DMS 273 treated with DMSO at 0.1 percent for 48 hours (cell line): ENCODE measurements at regions not wholly inside any gene's neighbourhood (a gene's known extent, or its start where the extent isn't known, plus 50 kb on each side); places are given as distances from the start of the nearest gene placed in this dataset.

Experiments used
- DNase-seq: peaks from one replicate; lab custom pipeline; 2025; lab: John Stamatoyannopoulos, UW

DNA sequence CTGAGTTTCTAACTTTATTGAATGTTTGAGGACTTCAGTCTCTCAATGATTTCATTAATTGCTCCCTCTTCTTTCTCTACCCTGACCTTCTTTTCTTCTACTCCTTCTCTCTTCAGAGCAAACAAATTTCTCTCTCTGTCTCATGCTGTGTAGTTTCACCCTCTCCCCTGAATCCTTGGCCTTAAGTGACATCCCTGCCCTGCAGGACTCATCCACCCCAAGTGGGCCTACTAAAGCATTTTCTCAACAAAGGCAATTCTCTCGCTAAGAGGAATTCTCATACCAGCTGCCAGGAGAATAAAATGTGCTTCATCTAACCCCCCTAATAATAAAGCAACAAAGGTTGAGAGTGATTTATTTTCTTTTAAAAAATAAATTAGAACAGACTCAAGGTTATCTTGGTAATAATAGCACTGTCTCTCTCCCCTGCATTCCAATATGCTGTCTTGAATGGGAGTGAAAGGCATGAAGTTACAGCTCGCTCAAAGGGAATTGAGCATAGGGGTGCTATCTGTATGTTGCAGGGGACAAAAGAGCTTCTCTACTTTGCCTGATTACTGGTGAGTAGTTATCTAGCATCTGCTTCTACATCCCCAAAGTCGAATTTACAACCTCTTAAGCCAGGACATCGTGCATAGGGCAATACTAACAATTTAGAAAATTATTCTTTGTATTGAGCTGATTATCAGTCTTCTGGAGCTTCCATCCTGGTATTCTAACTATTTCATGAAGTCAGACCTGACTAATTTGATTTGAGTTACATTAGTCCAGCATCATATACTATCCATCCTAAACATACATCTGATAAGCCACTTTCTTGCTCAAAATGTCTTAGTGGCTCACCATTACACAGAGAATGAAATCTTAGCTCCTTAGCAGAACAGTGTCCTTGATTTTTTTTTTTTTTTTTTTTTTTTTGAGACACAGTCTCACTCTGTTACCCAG is 76.9 kb upstream of the DNAJC19 start:
- no peak for DNase-seq

DNA sequence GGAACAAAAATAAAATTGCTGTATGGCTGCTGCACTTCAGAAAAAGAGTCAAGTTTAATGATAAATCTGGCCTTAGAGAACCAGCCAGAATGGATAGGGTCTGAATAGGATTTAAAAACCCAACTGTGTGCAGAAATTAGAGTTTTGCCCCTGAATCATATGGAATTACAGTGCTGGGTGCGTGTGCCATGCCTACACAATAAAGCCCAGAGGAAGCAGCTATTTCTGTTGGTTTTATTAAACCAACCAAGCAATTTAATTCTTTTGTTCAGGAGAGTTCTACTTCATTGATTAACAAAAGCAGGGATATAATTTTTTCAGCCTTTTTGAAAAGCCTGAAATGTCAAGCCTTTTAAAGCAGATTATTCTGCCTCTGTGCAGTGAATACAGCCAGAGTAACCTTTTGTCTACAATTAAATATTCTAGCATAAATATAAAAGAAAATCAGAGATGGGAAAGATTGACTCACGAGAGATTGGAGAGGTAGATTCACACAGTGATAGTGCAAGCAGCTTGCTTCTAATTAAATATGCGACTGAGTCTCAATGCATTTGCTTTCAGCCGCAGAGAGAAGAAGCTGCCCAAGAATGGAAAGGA is 66.7 kb upstream of the DNAJC19 start:
- no peak for DNase-seq

DNA sequence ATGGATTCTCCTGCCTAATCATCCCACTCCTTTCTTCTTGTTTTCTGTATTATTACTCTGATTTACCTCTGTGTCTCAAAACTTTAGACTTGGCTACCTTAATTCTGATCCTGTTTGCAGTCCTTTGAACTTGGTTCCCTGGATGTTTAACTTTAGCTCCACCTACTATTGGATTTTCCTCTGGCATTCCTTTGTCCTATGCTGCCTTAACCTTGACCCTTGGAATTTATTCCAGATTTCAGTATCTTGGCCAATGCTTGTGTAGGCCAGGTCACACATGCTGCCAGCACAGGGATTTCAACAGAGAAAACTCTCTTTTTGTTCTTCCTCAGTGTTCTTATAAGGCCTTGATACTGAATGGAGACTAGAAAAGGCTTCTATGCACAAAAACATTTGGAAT is 65.0 kb upstream of the DNAJC19 start:
- no peak for DNase-seq

DNA sequence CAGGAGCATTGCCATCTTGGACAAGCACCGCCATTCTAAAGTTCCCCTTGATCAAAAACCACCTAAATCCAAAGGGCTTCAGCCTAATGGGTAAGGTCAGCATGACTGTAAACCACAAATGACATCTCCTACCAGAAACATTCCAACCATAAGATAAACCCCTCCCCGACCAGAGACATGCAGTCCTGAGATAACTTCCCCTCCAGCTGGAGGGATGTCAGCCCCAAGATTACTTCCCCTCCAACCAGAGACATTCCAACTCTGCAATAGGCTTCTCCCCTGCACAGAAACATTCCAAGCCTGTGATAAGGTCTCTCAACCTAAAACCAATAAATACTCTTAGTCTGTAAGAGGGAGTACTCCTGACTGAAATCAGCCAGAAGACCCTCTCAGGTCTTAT is 62.7 kb upstream of the DNAJC19 start:
- DNase-seq = no peak

DNA sequence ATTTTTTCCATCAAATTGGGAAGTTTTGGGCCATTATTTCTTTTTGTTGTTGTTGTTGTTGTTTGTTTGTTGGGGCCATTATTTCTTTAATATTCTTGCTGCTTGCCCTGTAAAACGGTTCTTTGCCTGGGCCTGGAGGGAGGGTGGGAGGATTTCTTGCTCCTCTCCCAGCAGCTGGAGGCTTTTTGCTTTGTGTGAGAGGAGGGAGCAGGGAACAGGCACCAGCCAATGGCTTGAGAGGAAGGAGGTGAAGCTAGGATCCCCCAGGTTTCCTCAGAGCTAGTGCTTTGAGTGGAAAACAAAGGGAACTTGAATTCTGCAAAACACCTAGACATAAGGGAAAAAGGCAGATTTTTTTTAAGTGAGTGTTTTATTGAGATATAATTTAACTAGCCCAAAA is 61.2 kb upstream of the DNAJC19 start:
- no peak for DNase-seq

DNA sequence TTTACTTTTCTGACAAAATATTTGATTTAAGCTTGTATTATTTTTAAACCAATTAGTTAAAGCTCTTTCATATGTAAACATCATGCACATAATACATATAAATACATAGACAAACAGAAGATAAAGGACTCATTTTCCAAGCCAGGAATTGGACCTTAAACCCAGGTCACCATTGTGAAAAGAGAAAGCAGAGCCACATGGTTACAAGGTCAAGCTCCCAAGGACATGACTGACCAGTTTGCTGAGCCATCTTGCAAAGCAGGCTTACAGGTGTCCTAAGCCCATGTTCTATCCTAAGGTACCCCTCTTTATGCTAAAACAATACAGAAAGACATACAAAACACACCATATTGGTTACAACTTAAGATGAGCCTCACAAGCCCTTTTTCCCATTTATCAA is 50.5 kb upstream of the DNAJC19 start:
- no peak for DNase-seq
